ENCODE measurements at regions not wholly inside any gene's neighbourhood (a gene's known extent, or its start where the extent isn't known, plus 50 kb on each side); places are given as distances from the start of the nearest gene placed in this dataset.

DNA sequence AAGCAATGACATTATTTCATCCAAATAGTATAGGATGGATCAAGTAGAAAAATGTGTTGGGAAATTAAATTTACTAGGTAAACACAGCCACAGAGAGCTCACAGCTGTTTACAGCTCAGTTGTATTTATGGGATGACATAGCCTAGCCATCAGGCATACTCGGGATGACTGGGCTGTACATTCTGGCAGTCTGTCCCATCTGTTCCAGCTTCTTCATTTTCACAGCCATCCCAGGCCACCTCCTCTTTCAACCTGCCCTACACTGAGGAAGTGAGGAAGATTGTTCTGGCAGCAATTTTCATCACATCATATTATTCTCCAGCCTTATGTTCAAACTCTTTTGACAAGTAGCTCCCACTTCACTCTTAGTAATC, 98.4 kb upstream of the PFN2 start:
- TF ChIP-seq EP300 (IDR thresholded peaks at IDR 0.05), result no peak
- TF ChIP-seq, protein P1, sequence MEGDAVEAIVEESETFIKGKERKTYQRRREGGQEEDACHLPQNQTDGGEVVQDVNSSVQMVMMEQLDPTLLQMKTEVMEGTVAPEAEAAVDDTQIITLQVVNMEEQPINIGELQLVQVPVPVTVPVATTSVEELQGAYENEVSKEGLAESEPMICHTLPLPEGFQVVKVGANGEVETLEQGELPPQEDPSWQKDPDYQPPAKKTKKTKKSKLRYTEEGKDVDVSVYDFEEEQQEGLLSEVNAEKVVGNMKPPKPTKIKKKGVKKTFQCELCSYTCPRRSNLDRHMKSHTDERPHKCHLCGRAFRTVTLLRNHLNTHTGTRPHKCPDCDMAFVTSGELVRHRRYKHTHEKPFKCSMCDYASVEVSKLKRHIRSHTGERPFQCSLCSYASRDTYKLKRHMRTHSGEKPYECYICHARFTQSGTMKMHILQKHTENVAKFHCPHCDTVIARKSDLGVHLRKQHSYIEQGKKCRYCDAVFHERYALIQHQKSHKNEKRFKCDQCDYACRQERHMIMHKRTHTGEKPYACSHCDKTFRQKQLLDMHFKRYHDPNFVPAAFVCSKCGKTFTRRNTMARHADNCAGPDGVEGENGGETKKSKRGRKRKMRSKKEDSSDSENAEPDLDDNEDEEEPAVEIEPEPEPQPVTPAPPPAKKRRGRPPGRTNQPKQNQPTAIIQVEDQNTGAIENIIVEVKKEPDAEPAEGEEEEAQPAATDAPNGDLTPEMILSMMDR (IDR thresholded peaks at IDR 0.05), result no peak
